ENCODE measurements at regions not wholly inside any gene's neighbourhood (a gene's known extent, or its start where the extent isn't known, plus 50 kb on each side); places are given as distances from the start of the nearest gene placed in this dataset.

GRCh38 chr13:85742355-85742754 lies 56.9 kb downstream of the SLITRK6 start:
- no peak for DNase-seq

- no peak for DNase-seq
These were observed 58.2 kb downstream of the SLITRK6 start for GRCh38 chr13:85741017-85741416.

- DNase-seq = no peak
These were observed 60.4 kb downstream of the SLITRK6 start for GRCh38 chr13:85738696-85739320.

- no peak for DNase-seq
These were observed 61.3 kb downstream of the SLITRK6 start for GRCh38 chr13:85737952-85738351.

GRCh38 chr13:85729296-85729695 lies 69.9 kb downstream of the SLITRK6 start:
- DNase-seq = no peak

- DNase-seq = no peak
These were observed 70.4 kb downstream of the SLITRK6 start for GRCh38 chr13:85728811-85729210.

GRCh38 chr13:85725433-85725832 lies 73.8 kb downstream of the SLITRK6 start:
- DNase-seq = no peak

- no peak for DNase-seq
These were observed 74.4 kb downstream of the SLITRK6 start for GRCh38 chr13:85724546-85725432.

GRCh38 chr13:85719749-85720148 lies 79.5 kb downstream of the SLITRK6 start:
- DNase-seq = no peak

GRCh38 chr13:85717921-85718320 lies 81.3 kb downstream of the SLITRK6 start:
- DNase-seq = no peak

- no peak for DNase-seq
These were observed 88.7 kb downstream of the SLITRK6 start for GRCh38 chr13:85710545-85710944.

- DNase-seq = no peak
These were observed 89.5 kb downstream of the SLITRK6 start for GRCh38 chr13:85709721-85710120.

GRCh38 chr13:85709072-85709471 lies 90.1 kb downstream of the SLITRK6 start:
- no peak for DNase-seq

- no peak for DNase-seq
These were observed 98.3 kb downstream of the SLITRK6 start for GRCh38 chr13:85700906-85701305.

GRCh38 chr13:85698256-85698655 lies 101.0 kb downstream of the SLITRK6 start:
- DNase-seq = no peak

GRCh38 chr13:85694992-85695391 lies 104.2 kb downstream of the SLITRK6 start:
- DNase-seq = no peak

GRCh38 chr13:85693889-85694511 lies 105.2 kb downstream of the SLITRK6 start:
- DNase-seq = no peak

GRCh38 chr13:85690368-85690767 lies 108.9 kb downstream of the SLITRK6 start:
- DNase-seq = no peak

GRCh38 chr13:85685436-85685835 lies 113.8 kb downstream of the SLITRK6 start:
- DNase-seq = no peak

GRCh38 chr13:85675151-85675907 lies 123.9 kb downstream of the SLITRK6 start:
- DNase-seq = no peak

- no peak for DNase-seq
These were observed 127.9 kb downstream of the SLITRK6 start for GRCh38 chr13:85671336-85671735.

- DNase-seq = no peak
These were observed 132.9 kb downstream of the SLITRK6 start for GRCh38 chr13:85666356-85666755.

- DNase-seq = no peak
These were observed 133.9 kb downstream of the SLITRK6 start for GRCh38 chr13:85665286-85665685.
